Stimulated activated CD8-positive, alpha-beta memory T cell treated with anti-CD3 and anti-CD28 coated beads, Interleukin-15, amount 100 ng/mL, for 48 hours (primary cell): ENCODE measurements at regions not wholly inside any gene's neighbourhood (a gene's known extent, or its start where the extent isn't known, plus 50 kb on each side); places are given as distances from the start of the nearest gene placed in this dataset.
"Not testable (repeated sequence)": the region's sequence is repeated elsewhere in the genome, so short reads cannot be mapped to it uniquely, and the experiment has no call there.

Source experiments
- DNase-seq, 2 donors: peaks; one replicate each; pipeline ENCODE4 v3.0.0-alpha.2; 2020; ENCODE audit warnings: low read depth in 2 of 2

GRCh38 chr16:31975826-31976419 lies 102.3 kb downstream of the ZNF267 start:
- DNase-seq: not testable (repeated sequence)

GRCh38 chr16:31978463-31978862 lies 104.9 kb downstream of the ZNF267 start:
- not testable (repeated sequence) for DNase-seq

- DNase-seq: not testable (repeated sequence)
Measured at GRCh38 chr16:31981739-31982138, 108.1 kb downstream of the ZNF267 start.

- DNase-seq: not testable (repeated sequence)
Measured at GRCh38 chr16:31982986-31983385, 109.4 kb downstream of the ZNF267 start.

- not testable (repeated sequence) for DNase-seq
Measured at GRCh38 chr16:31983666-31984065, 110.1 kb downstream of the ZNF267 start.

GRCh38 chr16:31986895-31987294 lies 113.3 kb downstream of the ZNF267 start:
- not testable (repeated sequence) for DNase-seq

- DNase-seq: peak; percentile 21 to 24
Measured at GRCh38 chr16:31988595-31989581, 115.3 kb downstream of the ZNF267 start.

- DNase-seq: not testable (repeated sequence)
Measured at GRCh38 chr16:31990261-31990660, 116.7 kb downstream of the ZNF267 start.

- not testable (repeated sequence) for DNase-seq
Measured at GRCh38 chr16:31990980-31991379, 117.4 kb downstream of the ZNF267 start.

GRCh38 chr16:31996325-31996724 lies 122.7 kb downstream of the ZNF267 start:
- peak; percentile 22 to 25 for DNase-seq

- DNase-seq: not testable (repeated sequence)
Measured at GRCh38 chr16:32002496-32002895, 128.9 kb downstream of the ZNF267 start.

GRCh38 chr16:32003819-32004218 lies 130.2 kb downstream of the ZNF267 start:
- not testable (repeated sequence) for DNase-seq

- DNase-seq: not testable (repeated sequence)
Measured at GRCh38 chr16:32038783-32039496, 165.3 kb downstream of the ZNF267 start.

- not testable (repeated sequence) for DNase-seq
Measured at GRCh38 chr16:32039919-32040318, 166.3 kb downstream of the ZNF267 start.

- DNase-seq: not testable (repeated sequence)
Measured at GRCh38 chr16:32066016-32066651, 187.0 kb upstream of the TP53TG3D start.

- not testable (repeated sequence) for DNase-seq
Measured at GRCh38 chr16:32071586-32071985, 181.5 kb upstream of the TP53TG3D start.

GRCh38 chr16:32083891-32084290 lies 169.2 kb upstream of the TP53TG3D start:
- not testable (repeated sequence) for DNase-seq

GRCh38 chr16:32084656-32085401 lies 168.3 kb upstream of the TP53TG3D start:
- DNase-seq: not testable (repeated sequence)

GRCh38 chr16:32085438-32086141 lies 167.5 kb upstream of the TP53TG3D start:
- DNase-seq: peak; percentile 31 to 55

- not testable (repeated sequence) for DNase-seq
Measured at GRCh38 chr16:32115562-32115961, 137.5 kb upstream of the TP53TG3D start.
